Muscle layer of duodenum (tissue), 2 donors: ENCODE measurements at regions not wholly inside any gene's neighbourhood (a gene's known extent, or its start where the extent isn't known, plus 50 kb on each side); places are given as distances from the start of the nearest gene placed in this dataset.

Source experiments
- H3K27ac ChIP-seq: one replicate; pipeline ENCODE4 v1.7.0; 2013; ENCODE audit warnings: mild to moderate bottlenecking, low read length
- H3K27me3 ChIP-seq: one replicate; pipeline ENCODE4 v1.7.0; 2013; ENCODE audit warnings: low read depth, mild to moderate bottlenecking, control low read depth, low read length
- H3K36me3 ChIP-seq, 2 donors: one replicate each; pipeline ENCODE4 v1.7.0; 2013; ENCODE audit warnings: low read length in 2 of 2, control low read depth in 1 of 2, mild to moderate bottlenecking in 1 of 2; ENCODE audit not compliant: insufficient read depth in 2 of 2, control insufficient read depth in 1 of 2
- H3K4me1 ChIP-seq, 2 donors: one replicate each; pipeline ENCODE4 v1.7.0; 2013; ENCODE audit warnings: low read length in 2 of 2, mild to moderate bottlenecking in 2 of 2, control low read depth in 1 of 2, moderate library complexity in 1 of 2; ENCODE audit not compliant: insufficient read depth in 2 of 2, control insufficient read depth in 1 of 2
- H3K4me3 ChIP-seq, 2 donors: one replicate each; pipeline ENCODE4 v1.7.0; 2013; ENCODE audit warnings: low read length in 2 of 2, low read depth in 1 of 2, mild to moderate bottlenecking in 1 of 2
- H3K9me3 ChIP-seq, 2 donors: one replicate each; pipeline ENCODE4 v1.7.0; 2013; ENCODE audit warnings: low read length in 2 of 2, control low read depth in 1 of 2, mild to moderate bottlenecking in 1 of 2; ENCODE audit not compliant: control insufficient read depth in 1 of 2
- donor health status: healthy.

DNA sequence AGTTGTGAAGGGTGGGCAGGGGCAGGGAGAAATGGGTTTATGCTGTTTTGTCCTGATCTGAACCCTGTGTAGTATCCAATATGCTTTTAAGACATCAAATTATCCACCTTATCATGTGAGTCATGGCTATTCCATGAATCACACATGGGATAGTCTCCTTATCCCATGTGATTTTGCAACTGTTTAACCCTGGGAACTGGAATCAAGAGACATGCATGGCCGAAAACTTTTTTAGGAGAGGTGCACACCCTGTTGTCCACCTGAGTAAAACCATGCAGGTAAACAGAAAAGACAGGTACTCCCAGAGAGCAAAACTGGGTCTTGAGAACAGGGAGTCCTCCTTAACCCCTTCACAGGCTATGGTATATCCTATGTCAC lies 490.6 kb upstream of the HS6ST1 start:
- H3K4me1 ChIP-seq: no peaks in the 10 kb centered on the region
- H3K36me3 ChIP-seq: no peaks in the 10 kb centered on the region
- H3K4me3 ChIP-seq: no peak overlapping the region
- peaks cover 0 to 3% of the 10 kb centered on the region in 2 donors for H3K9me3 ChIP-seq
- no peak overlapping the region for H3K27ac ChIP-seq
- H3K27me3 ChIP-seq: no peaks in the 10 kb centered on the region

- peaks cover 0 to 3% of the 10 kb centered on the region in 2 donors for H3K9me3 ChIP-seq
- no peak overlapping the region for H3K27ac ChIP-seq
- no peaks in the 10 kb centered on the region for H3K4me1 ChIP-seq
- no peaks in the 10 kb centered on the region for H3K36me3 ChIP-seq
- no peak overlapping the region for H3K4me3 ChIP-seq
- no peaks in the 10 kb centered on the region for H3K27me3 ChIP-seq
These were observed 491.2 kb upstream of the HS6ST1 start for GRCh38 chr2:128809880-128810279.

GRCh38 chr2:128812183-128812940 lies 493.7 kb upstream of the HS6ST1 start:
- no peaks in the 10 kb centered on the region for H3K36me3 ChIP-seq
- no peaks in the 10 kb centered on the region for H3K27me3 ChIP-seq
- H3K4me1 ChIP-seq: no peaks in the 10 kb centered on the region
- no peak overlapping the region for H3K27ac ChIP-seq
- H3K9me3 ChIP-seq: peaks cover 0 to 3% of the 10 kb centered on the region in 2 donors
- no peak overlapping the region for H3K4me3 ChIP-seq

DNA sequence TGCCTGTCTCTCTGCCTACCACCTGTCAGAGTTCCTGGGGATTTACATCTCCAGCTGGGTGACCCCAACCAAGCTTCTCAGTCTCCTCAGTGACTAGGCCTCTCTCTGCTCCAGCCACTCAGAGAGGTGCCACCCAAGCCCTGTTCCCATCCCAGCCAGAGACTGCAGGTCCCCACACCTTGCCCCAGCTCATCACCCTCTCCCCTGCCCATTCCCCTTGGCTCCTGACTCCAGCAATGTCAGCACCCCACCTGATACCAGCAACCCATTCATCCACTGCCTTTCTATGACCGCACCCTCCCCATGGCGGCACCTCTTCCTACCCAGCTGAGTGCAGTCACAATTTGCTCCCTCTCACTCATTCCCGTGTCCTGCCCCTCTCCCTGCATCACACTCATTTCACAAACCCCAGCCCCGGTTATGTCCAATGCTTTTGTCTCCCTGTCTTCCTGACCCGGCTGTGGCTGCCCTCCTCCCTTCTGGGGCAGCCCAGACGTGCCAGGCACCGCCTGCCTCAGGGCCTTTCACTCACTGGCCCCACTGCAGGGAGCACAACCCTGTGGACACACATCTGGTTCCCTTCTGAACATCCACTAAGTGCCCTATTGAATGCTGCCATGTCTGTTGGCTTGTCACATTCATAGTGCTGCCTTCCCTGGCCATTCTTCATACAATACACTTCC lies 494.8 kb upstream of the HS6ST1 start:
- peaks cover 0 to 3% of the 10 kb centered on the region in 2 donors for H3K9me3 ChIP-seq
- no peaks in the 10 kb centered on the region for H3K36me3 ChIP-seq
- H3K4me1 ChIP-seq: no peaks in the 10 kb centered on the region
- H3K27me3 ChIP-seq: no peaks in the 10 kb centered on the region
- H3K4me3 ChIP-seq: no peak overlapping the region
- no peak overlapping the region for H3K27ac ChIP-seq

GRCh38 chr2:128815248-128815647 lies 496.6 kb upstream of the HS6ST1 start:
- Histone ChIP-seq H3K4me1 (no peaks in the 10 kb centered on the region), H3K4me3 (no peak overlapping the region), H3K27me3 (no peaks in the 10 kb centered on the region), H3K9me3 (peaks cover 0 to 3% of the 10 kb centered on the region in 2 donors), H3K36me3 (no peaks in the 10 kb centered on the region), H3K27ac (no peak overlapping the region)

GRCh38 chr2:128817171-128817570 lies 498.5 kb upstream of the HS6ST1 start:
- H3K27me3 ChIP-seq: no peaks in the 10 kb centered on the region
- H3K9me3 ChIP-seq: no peaks in the 10 kb centered on the region
- no peaks in the 10 kb centered on the region for H3K36me3 ChIP-seq
- H3K4me3 ChIP-seq: no peak overlapping the region
- H3K27ac ChIP-seq: no peak overlapping the region
- H3K4me1 ChIP-seq: no peaks in the 10 kb centered on the region

DNA sequence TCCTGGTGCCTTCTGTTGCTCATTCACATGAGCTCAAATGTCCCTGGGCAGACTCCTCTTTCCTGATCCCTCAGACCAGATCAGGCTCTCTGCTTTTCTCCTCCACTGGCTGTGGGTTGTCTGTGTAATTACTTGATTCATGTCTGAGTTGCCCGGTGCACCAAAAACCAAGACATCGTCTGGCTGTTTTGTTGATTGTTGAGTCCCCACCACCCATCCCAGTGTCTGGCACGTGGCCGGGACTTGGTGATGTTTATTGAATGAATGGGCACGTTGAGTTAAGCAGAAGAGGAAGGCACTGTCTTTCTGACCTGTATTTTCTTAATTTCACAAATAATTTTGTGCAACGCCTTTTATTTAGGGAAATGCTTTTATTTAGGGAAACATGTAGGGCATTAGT lies 499.1 kb upstream of the HS6ST1 start:
- no peaks in the 10 kb centered on the region for H3K27me3 ChIP-seq
- no peak overlapping the region for H3K4me3 ChIP-seq
- H3K27ac ChIP-seq: no peak overlapping the region
- H3K36me3 ChIP-seq: no peaks in the 10 kb centered on the region
- no peaks in the 10 kb centered on the region for H3K9me3 ChIP-seq
- H3K4me1 ChIP-seq: no peaks in the 10 kb centered on the region

DNA sequence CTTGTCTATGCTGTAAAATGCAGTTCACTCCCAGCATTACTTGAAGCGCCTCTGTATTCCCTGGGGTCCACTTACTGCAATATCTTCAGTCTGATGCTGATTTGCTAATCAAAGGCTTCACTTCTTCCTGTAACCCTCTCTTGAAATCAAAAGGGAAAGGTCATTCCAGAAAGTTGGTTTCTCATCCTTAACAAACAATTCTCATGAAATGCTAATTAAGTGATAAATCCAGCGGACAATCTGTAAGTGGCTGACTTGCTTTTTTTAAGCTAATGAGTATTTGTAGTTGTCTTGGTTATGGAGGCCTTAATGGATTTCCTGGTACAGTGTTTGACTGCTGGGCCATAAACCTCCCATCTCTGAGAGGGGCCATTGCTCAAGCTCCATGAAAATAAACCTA lies 499.6 kb upstream of the HS6ST1 start:
- H3K27ac ChIP-seq: no peak overlapping the region
- H3K36me3 ChIP-seq: no peaks in the 10 kb centered on the region
- H3K4me1 ChIP-seq: no peaks in the 10 kb centered on the region
- H3K27me3 ChIP-seq: no peaks in the 10 kb centered on the region
- H3K9me3 ChIP-seq: no peaks in the 10 kb centered on the region
- H3K4me3 ChIP-seq: no peak overlapping the region

DNA sequence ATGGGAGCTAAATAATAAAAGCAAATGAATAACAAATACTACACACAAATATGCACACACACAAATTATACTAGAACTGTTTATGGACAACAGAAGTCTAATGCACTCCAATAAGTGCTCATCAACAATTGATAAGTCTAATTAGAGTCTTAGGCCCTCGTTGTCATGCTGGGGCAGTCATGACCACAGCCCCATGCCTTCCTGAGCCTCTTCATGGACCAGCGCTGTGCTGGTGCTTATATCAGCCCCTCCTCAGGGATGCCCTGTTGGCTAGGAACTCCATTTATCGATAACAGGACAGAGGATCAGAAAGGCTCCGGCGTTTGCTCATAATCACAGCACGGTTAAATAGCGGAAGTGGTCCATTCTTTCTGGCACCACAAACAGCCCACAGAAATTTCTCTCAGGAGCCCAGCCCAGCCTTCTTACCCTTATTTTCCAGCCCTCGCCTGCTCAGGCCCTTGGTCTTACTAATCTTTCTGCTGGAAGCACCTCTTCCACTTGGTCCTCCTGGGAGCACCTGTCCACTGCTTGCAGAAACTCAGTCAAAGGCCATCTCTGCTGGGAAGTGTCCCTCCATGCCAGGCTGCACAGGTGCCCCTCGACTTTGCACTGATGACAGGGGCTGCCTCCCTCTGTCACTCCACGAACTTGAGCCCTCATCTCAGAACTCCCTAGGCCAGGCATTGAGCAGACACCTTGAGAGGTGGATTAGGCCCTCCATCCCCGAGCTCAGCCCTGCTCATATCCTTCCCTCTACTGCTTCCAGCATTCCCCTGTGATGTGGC lies 500.2 kb upstream of the HS6ST1 start:
- no peaks in the 10 kb centered on the region for H3K4me1 ChIP-seq
- H3K36me3 ChIP-seq: no peaks in the 10 kb centered on the region
- no peaks in the 10 kb centered on the region for H3K9me3 ChIP-seq
- H3K27me3 ChIP-seq: no peaks in the 10 kb centered on the region
- no peak overlapping the region for H3K27ac ChIP-seq
- no peak overlapping the region for H3K4me3 ChIP-seq

DNA sequence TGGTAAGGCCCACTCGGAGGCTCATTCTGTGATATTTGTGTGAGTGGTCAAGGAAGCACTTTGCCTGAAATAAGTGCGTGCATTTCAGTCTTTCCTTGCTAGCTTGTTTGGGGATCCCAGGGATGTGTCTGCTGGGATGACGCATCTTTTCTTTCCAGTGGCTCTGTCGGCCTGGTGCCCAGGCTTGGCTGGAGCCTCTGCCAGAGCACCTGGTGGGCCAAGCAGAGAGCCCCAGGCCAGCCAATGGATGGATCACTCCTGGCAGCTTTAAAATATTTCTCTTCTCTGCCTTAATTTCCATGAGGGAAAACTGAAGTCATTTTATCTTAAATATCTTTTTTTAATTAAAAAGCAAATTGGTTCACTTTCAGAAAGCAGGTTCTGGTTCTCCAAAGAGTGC lies 501.8 kb upstream of the HS6ST1 start:
- no peak overlapping the region for H3K27ac ChIP-seq
- no peaks in the 10 kb centered on the region for H3K36me3 ChIP-seq
- no peak overlapping the region for H3K4me3 ChIP-seq
- no peaks in the 10 kb centered on the region for H3K4me1 ChIP-seq
- peaks cover 0 to 3% of the 10 kb centered on the region in 2 donors for H3K9me3 ChIP-seq
- H3K27me3 ChIP-seq: no peaks in the 10 kb centered on the region

GRCh38 chr2:128821010-128821409 lies 502.3 kb upstream of the HS6ST1 start:
- Histone ChIP-seq H3K27ac (no peak overlapping the region), H3K9me3 (peaks cover 0 to 3% of the 10 kb centered on the region in 2 donors), H3K27me3 (no peaks in the 10 kb centered on the region), H3K4me1 (no peaks in the 10 kb centered on the region), H3K36me3 (no peaks in the 10 kb centered on the region), H3K4me3 (no peak overlapping the region)
